ENCODE measurements at regions not wholly inside any gene's neighbourhood (a gene's known extent, or its start where the extent isn't known, plus 50 kb on each side); places are given as distances from the start of the nearest gene placed in this dataset.

- no peak for TF ChIP-seq CTCF (IDR thresholded peaks at IDR 0.05)
These were observed 105.5 kb upstream of the TMEM72 start for GRCh38 chr10:44805466-44806210.

DNA sequence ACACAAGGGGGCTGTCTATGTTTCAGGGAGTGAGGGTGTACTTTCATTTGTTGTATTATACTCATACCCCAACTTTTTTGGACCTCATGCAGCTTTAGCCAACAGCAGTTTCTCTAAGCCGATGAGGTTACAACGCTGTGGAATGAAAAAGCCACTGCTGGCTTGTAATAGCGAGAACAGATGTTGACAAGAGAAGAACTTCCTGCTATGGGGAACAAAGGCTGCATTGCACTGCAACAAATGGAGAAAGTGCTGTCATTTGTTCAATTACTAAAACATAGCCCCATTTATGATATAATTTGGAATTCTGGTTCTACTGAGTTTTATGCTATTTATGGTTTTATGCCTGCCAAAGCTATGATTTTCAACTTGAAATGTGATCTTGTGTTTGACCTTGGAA is 104.2 kb upstream of the TMEM72 start:
- TF ChIP-seq CTCF (IDR thresholded peaks at IDR 0.05), result no peak

DNA sequence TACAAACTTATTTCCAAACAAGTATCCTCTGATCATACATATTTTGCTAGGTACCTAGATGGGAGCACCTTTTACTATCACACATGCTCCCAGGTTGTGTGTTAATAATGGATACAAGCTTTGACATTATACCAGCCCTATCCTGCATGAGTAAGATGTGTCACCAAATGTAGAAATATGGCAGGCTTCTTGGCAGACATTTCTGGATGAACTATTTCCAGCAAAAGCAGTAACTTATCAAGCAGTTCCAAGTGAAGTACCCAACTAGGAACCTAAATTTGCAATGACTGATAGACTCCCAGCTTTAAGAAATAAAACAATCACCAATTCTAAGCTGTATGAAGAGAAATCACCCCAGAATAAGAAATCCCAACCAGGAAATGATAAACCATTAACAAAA is 103.7 kb upstream of the TMEM72 start:
- TF ChIP-seq CTCF (IDR thresholded peaks at IDR 0.05), result no peak

DNA sequence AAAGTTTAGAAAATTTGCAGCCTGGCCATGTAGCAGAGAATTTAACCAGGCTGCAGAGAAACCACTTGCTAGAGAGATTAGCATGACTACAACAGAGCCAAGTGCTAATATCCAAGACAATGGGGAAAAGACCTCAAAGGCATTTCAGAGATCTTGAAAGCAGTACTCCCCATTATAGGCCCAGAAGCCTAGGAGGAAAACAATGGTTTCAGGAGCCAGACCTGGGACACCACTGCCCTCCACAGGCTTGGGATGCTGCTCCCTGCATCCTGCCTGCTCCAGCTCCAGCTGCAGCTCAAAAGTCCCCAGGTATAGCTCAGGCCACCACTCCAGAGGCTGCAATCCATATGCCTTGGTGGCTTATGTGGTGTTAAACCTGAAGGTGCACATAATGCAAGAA is 101.5 kb upstream of the TMEM72 start:
- no peak; the same call in 1 of the 2 replicates for TF ChIP-seq CTCF (IDR thresholded peaks at IDR 0.05)

GRCh38 chr10:44811072-44811471 is 100.1 kb upstream of the TMEM72 start:
- TF ChIP-seq CTCF (IDR thresholded peaks at IDR 0.05), result no peak

GRCh38 chr10:44813201-44813600 is 97.9 kb upstream of the TMEM72 start:
- TF ChIP-seq CTCF (IDR thresholded peaks at IDR 0.05), result no peak

GRCh38 chr10:44814929-44815328 is 96.2 kb upstream of the TMEM72 start:
- no peak for TF ChIP-seq CTCF (IDR thresholded peaks at IDR 0.05)

Data from LNCAP (cell line).